GM19467 (cell line): ENCODE measurements at regions not wholly inside any gene's neighbourhood (a gene's known extent, or its start where the extent isn't known, plus 50 kb on each side); places are given as distances from the start of the nearest gene placed in this dataset.
"Not testable (repeated sequence)": the region's sequence is repeated elsewhere in the genome, so short reads cannot be mapped to it uniquely, and the experiment has no call there.

Experiments used
- ATAC-seq: cut with Tn5 transposase; IDR thresholded peaks from one replicate; pipeline ENCODE4 v1.9.1; 2021; ENCODE audit warnings: mild to moderate bottlenecking, moderate library complexity; ENCODE audit not compliant: unreplicated experiment

GRCh38 chr13:66154976-66155375 is 1075.2 kb downstream of the PCDH9 start:
- ATAC-seq = no peak

GRCh38 chr13:66154354-66154753 is 1075.8 kb downstream of the PCDH9 start:
- ATAC-seq = no peak

- ATAC-seq = no peak
These were observed 1077.5 kb downstream of the PCDH9 start for GRCh38 chr13:66152596-66152995.

- not testable (repeated sequence) for ATAC-seq
These were observed 1085.8 kb downstream of the PCDH9 start for GRCh38 chr13:66144357-66144756.

GRCh38 chr13:66139701-66140100 is 1090.4 kb downstream of the PCDH9 start:
- ATAC-seq = no peak

- ATAC-seq = no peak
These were observed 1090.9 kb downstream of the PCDH9 start for GRCh38 chr13:66139250-66139649.

GRCh38 chr13:66138172-66138811 is 1091.8 kb downstream of the PCDH9 start:
- ATAC-seq = peak; percentile 94

GRCh38 chr13:66137384-66137783 is 1092.8 kb downstream of the PCDH9 start:
- ATAC-seq = peak; percentile 18

- peak; percentile 97 for ATAC-seq
These were observed 1101.4 kb downstream of the PCDH9 start for GRCh38 chr13:66128692-66129269.

- ATAC-seq = peak; percentile 36
These were observed 1101.9 kb downstream of the PCDH9 start for GRCh38 chr13:66128201-66128600.

GRCh38 chr13:66117563-66117962 is 1112.6 kb downstream of the PCDH9 start:
- ATAC-seq = no peak

- ATAC-seq = no peak
These were observed 1116.1 kb downstream of the PCDH9 start for GRCh38 chr13:66113882-66114526.

GRCh38 chr13:66111628-66112027 is 1118.5 kb downstream of the PCDH9 start:
- no peak for ATAC-seq

- no peak for ATAC-seq
These were observed 1123.9 kb downstream of the PCDH9 start for GRCh38 chr13:66106246-66106645.

- ATAC-seq = no peak
These were observed 1127.3 kb downstream of the PCDH9 start for GRCh38 chr13:66102864-66103263.

GRCh38 chr13:66099825-66100224 is 1130.3 kb downstream of the PCDH9 start:
- no peak for ATAC-seq

- no peak for ATAC-seq
These were observed 1131.1 kb downstream of the PCDH9 start for GRCh38 chr13:66098931-66099628.

- ATAC-seq = no peak
These were observed 1140.4 kb downstream of the PCDH9 start for GRCh38 chr13:66089711-66090110.

GRCh38 chr13:66087269-66087710 is 1142.8 kb downstream of the PCDH9 start:
- no peak for ATAC-seq

GRCh38 chr13:66077132-66077689 is 1152.9 kb downstream of the PCDH9 start:
- no peak for ATAC-seq

GRCh38 chr13:66076417-66076816 is 1153.7 kb downstream of the PCDH9 start:
- no peak for ATAC-seq
